22Rv1 (cell line): ENCODE measurements at regions not wholly inside any gene's neighbourhood (a gene's known extent, or its start where the extent isn't known, plus 50 kb on each side); places are given as distances from the start of the nearest gene placed in this dataset.

Experiments
- H3K27ac ChIP-seq: fragments of 450-650 bp; 2 replicates; pipeline ENCODE4 v1.5.1; 2017
- ZFX ChIP-seq: fragments of 450-650 bp; IDR thresholded peaks from 2 replicates; pipeline ENCODE4 v1.6.1; 2017; ENCODE audit warnings: antibody characterized with exemption, borderline replicate concordance
- TF ChIP-seq, protein P1 (sequence below): fragments of 450-650 bp; IDR thresholded peaks from 2 replicates; pipeline ENCODE4 v1.5.1; 2017; ENCODE audit warnings: mild to moderate bottlenecking

DNA sequence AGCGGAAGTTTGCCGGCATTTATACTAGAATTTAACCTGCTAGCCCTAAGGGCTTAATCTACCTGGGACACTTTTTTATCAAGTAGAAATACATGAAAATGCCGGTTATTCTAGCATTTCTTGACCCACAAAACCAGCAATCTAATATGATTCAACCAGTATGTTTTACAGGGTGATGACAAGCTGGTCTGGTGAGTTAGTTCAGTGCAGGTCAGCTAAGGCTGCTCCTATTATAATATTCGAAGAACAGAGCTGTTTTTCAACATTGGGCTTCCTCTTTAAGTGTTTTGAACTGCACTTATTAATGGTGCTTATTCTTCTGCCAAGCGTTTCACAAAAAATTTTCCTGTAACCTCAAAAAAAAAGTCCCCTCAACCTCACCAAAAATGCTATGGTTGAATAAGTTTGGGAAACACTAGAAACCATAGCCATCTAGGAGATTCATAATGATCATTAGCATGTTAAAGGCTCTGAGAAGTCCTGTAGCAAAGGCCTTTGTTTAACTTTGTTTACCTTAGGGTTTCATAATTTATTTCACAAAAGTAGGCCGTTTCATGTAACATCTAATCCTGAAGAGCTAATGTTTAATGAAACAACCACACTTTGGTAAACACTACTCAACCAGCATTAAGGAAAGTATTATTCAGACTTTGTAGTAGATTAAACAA, 526.6 kb downstream of the KLF12 start:
- peak overlapping the region; percentile 85 for H3K27ac ChIP-seq
- TF ChIP-seq ZFX: no peak
- TF ChIP-seq, protein P1, sequence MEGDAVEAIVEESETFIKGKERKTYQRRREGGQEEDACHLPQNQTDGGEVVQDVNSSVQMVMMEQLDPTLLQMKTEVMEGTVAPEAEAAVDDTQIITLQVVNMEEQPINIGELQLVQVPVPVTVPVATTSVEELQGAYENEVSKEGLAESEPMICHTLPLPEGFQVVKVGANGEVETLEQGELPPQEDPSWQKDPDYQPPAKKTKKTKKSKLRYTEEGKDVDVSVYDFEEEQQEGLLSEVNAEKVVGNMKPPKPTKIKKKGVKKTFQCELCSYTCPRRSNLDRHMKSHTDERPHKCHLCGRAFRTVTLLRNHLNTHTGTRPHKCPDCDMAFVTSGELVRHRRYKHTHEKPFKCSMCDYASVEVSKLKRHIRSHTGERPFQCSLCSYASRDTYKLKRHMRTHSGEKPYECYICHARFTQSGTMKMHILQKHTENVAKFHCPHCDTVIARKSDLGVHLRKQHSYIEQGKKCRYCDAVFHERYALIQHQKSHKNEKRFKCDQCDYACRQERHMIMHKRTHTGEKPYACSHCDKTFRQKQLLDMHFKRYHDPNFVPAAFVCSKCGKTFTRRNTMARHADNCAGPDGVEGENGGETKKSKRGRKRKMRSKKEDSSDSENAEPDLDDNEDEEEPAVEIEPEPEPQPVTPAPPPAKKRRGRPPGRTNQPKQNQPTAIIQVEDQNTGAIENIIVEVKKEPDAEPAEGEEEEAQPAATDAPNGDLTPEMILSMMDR: no peak

DNA sequence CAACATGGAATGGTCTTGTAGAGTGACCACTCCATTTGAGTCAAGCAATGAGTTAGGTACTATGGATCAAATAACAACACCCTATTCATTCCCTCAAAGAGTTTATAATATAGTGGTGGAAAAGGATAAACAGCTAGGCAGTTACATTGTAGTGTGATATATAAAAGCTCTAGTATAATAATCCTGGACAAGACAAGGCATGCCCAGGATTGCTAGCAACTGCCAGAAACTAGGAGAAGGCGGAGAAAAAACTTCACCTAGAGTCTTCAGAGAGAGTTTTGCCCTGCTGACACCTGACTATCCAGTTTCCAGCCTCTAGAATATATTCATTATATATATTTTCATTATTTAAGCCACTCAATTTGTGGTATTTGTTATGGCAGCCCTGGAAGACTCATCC, 530.6 kb downstream of the KLF12 start:
- TF ChIP-seq, protein P1: no peak
- TF ChIP-seq ZFX: no peak
- no peak overlapping the region for H3K27ac ChIP-seq

DNA sequence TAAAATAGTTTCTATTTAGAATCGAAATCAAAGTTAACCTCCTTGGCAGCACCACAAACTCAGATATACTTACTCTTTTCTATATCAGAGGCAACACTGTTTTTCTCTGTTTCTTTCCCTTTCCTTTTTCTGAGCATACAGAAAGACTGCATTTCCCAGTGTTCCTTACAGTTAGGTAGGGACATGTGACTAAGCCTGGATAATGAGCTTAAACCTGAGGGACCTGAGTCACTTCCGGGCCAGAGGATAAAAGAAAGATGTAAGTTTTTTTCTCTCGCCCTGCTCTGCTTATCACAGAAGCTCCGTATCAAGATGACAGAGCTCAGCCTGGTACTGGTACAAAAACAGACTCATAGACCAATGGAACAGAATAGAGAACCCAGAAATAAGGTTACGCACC, 531.9 kb downstream of the KLF12 start:
- H3K27ac ChIP-seq: no peak overlapping the region
- TF ChIP-seq ZFX: no peak
- TF ChIP-seq, protein P1: no peak

DNA sequence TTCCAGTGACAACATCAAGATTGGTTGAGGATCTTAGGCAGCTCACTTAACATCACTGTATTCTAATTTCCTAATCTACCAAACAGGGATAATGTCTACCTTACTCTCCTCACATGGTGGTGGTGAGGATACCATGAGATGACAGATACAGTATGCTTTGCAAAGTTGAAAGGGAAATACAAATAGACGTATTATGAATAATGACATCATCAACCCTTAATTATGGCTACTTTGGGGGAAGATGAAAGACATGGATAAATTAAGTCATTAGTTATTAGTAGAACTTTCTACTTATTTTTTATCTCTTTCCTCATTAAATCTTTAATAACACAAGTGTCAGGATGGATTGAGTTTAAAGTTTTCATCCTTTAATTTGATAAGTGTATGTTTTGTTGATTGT, 532.5 kb downstream of the KLF12 start:
- H3K27ac ChIP-seq: no peak overlapping the region
- TF ChIP-seq ZFX: no peak
- TF ChIP-seq, protein P1: no peak

DNA sequence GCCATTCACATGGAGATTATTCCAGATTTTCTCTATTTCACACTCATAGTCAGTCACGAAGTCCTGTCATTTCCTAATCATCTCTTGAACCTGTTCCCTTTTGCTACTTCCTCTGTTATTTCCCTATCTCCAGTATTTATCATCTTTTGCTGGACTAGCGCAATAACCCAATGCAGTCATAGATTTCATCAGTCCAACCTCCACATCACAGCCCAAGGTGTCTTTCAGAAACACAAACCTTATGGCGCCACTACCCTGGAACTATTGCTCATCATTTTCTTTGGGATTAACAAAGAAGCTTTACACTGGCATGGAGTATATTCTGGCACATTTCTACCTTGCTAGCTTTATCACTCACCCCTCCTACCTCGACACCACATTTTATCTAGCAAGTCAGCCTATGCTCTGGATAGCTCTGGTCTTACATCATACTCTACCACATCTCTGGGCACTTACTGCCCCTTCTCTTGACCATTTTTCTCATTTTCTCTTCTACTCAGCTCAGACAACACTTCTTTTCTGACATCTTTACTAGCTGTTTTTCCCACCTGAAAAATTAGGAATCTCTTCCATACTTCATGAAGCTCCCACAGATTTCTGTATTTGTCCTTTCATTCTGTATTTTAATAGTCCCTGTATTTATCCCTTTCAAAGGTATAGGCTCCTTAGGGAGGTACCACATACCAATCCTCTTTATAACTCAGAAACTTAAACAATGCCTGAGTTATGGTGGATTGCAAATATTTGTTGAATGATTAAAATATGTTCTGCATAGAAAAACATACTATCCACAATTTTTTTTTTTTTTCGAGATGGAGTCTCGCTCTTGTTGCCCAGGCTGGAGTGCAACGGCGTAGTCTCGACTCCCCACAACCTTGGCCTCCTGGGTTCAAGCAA, 534.7 kb downstream of the KLF12 start:
- TF ChIP-seq, protein P1: no peak
- TF ChIP-seq ZFX: no peak

DNA sequence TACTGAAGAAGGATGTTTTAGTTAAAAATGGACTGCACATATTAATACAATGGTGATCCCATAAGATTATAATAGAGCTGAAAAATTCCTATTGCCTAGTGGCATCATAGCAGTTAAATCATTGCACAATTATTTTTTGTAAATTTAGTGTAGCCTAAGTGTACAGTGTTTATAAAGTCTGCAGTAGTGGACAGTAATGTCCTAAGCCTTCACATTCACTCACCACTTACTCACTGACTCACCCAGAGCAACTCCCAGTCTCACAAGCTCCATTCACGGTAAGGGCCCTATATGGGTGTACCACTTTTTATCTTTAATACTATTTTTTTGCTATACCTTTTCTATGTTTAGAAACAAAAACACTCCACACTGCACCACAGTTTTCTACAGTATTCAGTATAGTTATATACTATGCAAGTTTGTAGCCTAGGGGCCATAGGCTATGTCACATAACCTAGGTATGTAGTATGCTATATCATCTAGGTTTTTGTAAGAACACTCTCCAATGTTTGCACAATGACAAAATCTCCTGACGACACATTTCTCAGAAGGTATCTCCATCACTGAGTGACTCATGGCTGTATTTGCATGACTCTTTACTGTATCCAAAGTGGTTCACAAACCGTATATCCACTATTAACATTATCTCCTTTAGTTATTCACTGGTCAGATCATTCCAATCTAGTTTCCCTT, 536.0 kb downstream of the KLF12 start:
- no peak overlapping the region for H3K27ac ChIP-seq
- TF ChIP-seq, protein P1: no peak
- TF ChIP-seq ZFX: no peak

More for the DNA sequence above, 534.7 kb downstream of the KLF12 start:
- H3K27ac ChIP-seq: no peak overlapping the region
